KBM-7 (cell line): ENCODE measurements at regions not wholly inside any gene's neighbourhood (a gene's known extent, or its start where the extent isn't known, plus 50 kb on each side); places are given as distances from the start of the nearest gene placed in this dataset.

ENCODE experiments used
- DNase-seq: peaks from one replicate; pipeline ENCODE4 v3.0.0-alpha.2; 2015
- in situ Hi-C: fragments of 300-500 bp; cut with MboI; formaldehyde crosslinking; loops from 2 replicates; pipeline ENCODE4 v1.14.3; 2020; ENCODE audit warnings: low sequenced_read_pairs, low pct_unique_long_range_greater_than_20kb, mixed read lengths

DNA sequence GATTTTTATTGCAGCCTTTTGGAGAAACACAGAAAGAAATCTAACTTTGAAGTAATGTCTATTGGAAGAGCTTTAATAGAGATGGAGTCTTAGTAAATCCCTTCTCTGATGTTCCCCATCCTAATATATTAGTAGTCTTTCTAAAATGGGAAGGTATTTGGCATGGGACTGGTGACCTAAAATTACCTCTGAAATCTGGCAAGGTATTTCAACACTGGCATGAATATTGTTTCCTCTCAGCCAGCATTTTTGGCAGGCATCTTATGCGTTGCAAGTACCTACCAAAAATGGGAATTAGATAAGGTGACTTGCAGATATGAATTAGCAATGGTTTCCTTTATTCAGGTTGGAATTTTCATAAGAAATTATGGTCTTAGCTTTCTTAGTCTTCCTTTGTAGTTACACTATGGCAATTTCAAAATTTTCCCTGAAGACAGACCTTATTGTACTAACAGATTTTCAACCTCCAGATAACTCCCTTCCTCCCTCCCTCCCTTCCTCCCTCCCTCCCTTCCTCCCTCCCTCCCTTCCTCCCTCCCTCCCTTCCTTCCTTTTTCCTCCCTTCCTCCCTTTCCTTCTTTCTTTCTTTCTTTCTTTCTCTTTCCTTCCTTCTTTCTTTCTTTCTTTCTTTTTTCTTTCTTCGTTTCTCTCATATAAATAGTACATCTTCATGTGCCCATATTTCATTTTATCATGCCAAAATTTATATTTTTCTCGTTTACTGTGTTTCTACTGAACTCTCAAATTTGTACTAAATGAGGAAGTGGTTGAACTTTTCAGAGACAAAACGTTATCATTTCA, 168.2 kb upstream of the KCNMB2 start:
- in situ Hi-C loops = no loop called here
- no peak for DNase-seq

DNA sequence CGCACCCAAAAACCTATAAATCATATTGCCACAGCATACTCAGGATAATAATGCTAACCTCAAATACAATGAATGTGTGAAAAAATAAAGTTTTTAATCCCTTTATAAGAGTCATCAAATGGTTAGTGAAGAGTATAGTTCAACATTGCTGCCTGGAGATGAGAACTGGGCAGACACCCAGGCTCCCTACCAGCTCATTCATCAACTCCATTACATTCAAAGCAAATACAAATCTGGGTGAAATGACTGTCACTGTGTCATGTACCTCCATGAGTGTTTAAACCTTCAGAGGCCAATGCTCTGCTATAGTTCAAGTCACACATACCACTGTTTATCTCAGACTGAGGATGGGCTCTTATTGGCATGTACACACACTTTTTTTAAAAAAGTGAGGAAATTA, 167.2 kb upstream of the KCNMB2 start:
- DNase-seq = no peak
- in situ Hi-C loops = no loop called here

DNA sequence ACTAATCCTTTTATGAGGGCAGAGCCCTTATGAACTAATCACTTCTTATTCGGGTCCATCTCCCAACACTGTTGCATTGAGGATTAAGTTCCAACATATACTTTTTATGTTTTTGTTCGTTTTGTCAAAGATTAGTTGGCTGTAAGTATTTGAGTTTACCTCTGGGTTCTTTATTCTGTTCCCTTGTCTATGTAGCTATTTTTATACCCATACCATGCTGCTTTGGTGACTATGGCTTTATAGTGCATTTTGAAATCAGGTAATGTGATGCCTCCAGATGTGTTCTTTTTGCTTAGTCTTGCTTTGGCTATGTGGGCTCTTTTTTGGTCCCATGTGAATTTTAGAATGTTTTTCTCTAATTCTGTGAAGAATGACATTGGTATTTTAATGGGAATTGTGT, 166.4 kb upstream of the KCNMB2 start:
- DNase-seq = no peak
- in situ Hi-C loops = no loop called here

DNA sequence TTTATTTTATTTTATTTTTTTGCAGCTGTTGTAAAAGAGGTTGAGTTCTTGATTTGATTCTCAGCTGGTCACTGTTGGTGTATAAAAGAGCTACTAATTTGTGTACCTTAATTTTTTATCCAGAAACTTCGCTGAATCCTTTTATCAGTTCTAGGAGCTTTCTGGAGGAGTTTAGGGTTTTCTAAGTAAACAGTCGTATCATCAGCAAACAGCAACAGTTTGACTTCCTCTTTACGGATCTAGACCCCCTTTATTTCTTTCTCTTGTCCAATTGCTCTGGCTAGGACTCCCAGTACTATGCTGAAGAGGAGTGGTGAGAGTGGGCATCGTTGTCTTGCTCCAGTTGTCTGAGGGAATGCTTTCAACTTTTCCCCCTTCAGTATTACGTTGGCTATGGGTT, 165.8 kb upstream of the KCNMB2 start:
- no peak for DNase-seq
- in situ Hi-C loops = no loop called here

DNA sequence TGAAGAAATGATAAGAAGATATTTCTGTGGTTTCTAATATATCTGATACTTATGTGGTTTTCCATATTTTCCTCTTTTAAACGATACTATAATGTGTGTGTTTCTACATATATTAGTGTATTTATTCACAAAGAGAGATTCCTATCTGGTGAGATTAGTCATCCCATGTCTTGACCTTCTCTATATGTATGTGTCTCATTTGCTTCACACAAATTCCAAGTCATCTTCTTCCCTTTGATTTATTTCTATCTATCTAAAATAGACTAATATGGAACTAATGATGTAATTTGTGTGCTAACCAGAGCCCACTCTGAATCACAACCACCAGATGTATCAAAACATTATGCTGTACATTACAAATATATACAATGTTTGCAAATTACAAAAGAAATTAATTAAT, 154.7 kb upstream of the KCNMB2 start:
- in situ Hi-C loops = no loop called here
- no peak for DNase-seq

DNA sequence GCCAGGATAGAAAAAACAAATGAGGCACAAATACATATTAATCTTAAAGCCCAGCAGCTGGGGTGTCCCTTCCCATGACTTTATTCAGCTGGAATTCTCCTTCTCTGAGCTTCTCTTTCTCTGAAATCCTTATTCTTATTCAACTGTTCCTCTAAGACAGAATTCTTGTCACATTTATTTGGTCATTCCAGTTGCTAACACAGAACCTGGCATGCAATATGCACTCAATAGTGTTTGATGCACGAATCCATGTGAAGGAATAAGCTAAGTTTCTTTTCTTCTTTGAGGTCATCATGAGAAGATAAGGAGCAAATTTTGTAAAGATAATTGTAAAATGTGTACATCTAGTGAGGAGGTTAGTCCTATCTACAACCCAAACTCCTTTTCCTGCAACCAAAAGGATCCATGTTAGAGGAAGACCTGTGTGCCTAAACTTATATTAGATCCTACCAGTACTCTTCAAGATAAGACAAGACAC, 154.2 kb upstream of the KCNMB2 start:
- no peak for DNase-seq

DNA sequence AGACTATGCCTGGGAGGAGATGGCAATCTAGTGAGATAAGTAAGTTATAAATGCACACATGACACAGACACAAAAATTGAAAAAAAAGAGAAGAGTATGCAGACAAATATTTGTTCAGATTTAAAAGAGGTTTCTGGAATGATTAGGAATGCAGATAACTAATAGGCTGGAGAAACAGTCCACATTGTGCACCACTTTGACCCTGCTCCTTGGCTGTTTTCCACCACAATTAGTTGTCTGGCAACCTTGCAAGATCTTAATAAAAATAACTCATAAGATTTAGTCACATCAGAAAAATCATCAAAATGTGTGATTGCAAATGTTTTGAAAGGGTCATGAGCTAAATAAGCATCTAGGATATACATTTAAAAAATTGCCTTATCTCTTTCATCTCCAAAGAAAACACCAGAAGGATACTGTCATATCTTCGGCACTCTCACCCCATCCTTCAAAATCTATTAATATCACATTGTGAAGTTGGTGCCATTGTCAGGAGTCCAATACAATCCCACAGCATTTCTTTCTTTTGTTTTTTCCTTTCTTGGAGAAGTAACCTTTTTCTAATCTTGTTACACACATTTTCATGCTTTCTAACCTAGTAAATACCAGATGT, 153.7 kb upstream of the KCNMB2 start:
- in situ Hi-C loops = no loop called here
- DNase-seq = no peak

More for the DNA sequence above, 154.2 kb upstream of the KCNMB2 start:
- in situ Hi-C loops = no loop called here

DNA sequence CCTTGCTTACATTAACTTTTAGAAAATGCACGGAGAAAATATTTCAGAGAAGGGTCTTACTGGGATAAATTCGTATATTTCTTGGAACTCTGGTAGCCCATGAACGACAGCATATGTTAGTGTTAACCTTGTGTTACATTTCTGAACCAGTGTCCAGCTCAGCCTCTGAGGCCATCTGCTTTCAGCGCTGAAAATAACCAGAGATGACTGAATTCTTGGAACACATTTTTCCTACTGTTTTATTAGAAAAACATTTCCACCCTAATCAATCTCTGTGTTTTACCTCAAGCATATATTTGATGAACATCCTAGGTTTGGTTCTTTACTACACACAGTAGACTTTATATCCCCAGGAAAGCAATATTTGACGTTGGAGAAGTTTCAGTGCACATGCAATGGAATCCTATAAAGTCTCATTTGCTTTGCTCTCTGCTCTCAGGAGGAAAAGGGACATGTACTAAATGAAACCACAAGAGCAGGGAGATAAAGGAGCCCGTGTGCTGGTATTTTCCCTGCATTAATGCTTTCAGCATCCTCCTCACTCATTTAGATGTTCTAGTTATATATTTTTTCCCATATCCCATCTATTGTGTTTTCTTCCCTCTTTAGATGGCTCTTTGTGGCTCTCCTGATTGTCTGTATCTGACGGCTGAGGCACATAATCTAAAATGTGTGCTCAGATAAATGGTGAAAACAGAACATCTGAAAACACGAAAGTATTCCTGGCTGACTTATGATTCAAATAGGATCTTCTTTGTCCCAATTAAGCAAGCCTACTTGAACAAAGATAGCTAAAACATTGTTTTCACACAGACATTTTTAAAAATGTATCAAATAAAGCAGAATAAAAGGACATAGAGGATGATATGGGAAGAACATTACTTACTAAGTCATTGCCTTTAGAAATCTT, 151.7 kb upstream of the KCNMB2 start:
- in situ Hi-C loops = no loop called here

DNA sequence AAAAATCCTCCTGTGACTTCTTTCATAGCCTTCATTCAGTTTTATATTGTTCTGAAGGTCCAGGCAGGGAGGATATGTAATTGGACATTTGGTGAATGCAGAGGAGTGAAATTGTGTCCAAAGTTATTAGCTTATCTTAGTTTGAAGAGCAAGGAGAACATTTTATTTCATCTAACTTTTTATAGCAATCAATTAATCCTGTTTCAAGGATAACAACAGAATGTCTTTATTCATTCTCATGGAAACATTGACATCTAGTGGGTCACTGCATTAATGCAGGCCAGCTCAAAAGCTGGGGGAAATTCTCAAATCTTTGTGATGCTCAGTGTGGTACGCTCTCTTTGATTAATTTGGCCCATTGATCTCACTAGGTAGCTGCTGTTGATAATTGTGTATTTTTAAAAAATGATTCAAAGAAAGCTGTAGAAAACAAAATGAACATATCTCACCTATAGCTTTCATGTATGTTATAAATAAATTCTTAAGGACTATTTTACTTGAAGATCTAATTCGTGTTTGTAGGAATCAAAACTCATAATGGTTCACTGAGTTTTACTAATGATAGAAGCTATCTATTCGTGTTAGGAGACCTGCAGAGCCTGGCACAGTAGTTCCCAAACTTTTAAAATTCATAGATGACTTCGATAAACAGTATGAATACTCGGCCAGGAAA, 150.8 kb upstream of the KCNMB2 start:
- peak; percentile 49 for DNase-seq
- in situ Hi-C loops = no loop called here

More for the DNA sequence above, 151.7 kb upstream of the KCNMB2 start:
- DNase-seq = no peak

DNA sequence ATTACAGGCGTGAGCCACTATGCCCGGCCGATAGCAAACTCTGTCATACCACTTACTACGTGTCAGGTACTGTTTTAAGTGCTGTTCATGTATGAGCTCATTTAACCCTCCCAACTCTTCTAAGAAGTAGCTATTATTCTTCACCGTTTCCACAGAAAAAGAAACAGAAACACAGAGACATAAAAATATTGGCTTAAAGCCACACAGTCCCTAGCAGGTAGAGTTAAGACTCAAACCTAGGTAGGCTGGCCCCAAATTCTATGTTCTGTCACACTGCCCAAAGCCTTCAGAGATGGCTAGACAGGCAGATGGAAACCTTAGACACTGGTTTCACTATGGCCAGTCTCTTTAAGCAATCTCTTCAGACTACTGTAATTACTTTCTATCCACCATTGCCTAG, 149.8 kb upstream of the KCNMB2 start:
- in situ Hi-C loops = no loop called here
- no peak for DNase-seq

DNA sequence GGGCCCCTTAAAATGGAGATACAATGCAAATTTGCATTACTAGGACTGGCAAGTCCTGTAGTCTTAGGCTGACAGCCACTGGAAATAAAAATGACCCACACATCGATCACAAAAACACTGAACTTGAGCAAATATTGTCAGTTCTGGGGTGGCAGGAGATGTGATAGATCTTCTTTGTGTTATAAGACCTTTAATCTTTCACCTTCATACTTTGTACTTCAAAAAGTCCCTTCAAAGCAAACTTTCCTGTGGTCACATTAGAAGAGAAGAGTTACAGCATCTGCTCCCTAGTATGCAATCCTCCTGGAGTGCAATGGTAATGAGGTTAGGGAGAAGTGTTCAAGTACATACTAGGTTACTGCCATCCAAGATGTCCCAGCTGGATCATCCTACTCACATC, 149.4 kb upstream of the KCNMB2 start:
- no peak for DNase-seq
- in situ Hi-C loops = no loop called here

DNA sequence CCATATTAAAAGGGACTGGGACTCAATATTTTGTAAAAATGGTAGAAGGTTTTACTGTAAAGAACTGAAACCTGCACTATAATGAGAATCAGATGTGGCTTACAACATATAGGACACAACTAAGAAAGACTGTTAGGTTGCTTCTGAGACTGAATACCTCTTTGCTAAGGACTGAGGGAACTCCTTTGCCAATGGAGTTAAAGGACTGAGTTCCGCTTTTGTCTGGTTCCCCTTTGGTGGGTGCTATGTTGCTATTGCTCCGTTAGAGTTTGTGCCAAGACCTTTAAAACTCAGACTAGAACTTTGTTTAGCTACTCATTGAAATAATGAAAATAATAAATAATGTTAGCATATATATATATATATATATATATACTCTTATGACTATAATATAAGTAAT, 147.8 kb upstream of the KCNMB2 start:
- no peak for DNase-seq
- in situ Hi-C loops = no loop called here

DNA sequence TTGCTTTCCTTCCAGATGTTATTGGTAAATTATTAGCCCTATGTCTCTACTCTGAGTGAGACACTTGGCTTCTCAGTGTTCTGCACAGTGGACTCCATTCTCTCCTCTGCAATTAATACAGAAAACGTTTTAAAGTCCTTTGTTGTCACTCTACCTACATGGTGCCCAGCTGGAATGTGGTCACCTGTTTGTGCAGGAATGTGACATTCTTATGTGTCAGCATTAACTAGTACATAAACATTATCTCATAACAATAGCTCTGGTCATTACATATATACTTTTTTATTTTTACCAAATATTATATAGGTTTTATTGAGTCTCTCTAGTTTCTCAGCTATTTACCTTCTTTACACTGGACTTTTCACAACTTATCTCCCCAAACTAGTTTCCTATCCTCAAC, 147.0 kb upstream of the KCNMB2 start:
- in situ Hi-C loops = no loop called here
- no peak for DNase-seq

DNA sequence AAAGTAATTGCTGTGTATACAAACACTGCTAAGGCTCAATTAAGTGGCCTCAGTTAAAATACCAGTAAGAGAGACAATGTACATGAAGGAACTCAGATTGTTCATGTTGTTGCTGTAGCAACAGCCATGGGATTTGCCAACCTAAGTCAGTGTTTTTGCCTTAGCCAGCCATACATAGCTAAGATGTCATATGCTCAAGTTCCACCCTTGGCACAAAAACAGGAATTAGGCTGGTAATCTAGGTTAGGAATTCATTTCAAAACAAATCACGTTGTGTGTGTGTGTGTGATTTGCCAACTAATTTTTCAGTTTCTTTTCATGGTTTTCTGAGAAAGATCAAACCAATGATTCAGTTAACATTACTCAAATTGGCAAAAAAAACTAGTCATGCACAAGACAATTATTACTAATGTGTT, 143.7 kb upstream of the KCNMB2 start:
- DNase-seq = no peak
- in situ Hi-C loops = no loop called here

DNA sequence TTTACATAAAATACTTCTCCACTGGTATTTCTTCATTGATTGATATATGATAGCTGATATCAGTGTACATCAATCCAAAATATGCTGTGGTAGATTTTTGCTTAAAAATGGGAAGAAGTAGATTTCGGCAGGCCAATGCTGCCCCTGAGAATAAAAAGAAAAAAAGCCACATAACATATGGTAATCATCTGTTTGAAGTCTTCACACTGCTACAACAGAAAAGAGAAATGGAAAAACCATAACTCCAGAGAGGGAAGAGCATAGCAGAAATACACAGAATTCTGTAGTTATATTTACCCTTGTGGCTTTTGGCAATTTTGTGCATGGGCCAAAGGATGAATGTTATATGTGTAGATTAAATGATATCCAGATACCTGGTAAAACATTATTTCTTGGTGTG, 143.1 kb upstream of the KCNMB2 start:
- in situ Hi-C loops = no loop called here
- DNase-seq = no peak

DNA sequence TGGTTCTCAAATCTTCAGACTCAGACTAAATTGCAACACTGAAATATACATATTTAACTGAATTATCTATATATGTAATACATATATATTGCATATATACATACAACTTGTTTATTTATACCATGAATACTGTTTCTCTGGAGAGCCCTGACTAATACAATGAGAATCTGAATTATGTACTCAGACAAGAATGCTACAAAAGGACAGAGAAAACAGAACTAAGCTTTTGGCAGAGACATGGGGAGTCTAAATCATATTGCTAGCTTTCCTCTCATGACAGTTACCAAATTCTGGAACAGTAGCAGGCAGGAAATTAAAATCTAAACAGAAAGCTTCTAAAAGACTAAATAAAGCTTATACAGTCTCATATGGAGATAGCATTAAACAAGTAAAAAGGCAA, 142.4 kb upstream of the KCNMB2 start:
- in situ Hi-C loops = no loop called here
- no peak for DNase-seq

DNA sequence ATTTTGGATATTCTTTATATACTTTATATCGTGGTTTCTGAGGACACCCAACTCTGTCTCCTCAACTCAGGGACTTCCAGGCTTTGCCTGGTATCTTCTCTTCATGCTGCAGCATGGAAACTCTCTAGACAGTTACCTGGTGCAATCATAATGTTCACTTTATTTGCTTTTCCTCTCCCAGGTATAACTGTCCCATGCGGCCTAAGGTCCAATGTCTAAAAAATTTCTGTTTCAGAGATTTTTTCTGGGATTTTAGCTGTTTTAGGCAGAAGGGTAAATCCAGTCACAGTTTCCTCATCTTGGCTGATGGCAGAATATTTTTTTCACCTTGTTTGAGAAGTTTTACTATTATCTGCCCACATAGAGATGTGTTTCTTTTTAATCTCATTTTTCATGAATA, 139.9 kb upstream of the KCNMB2 start:
- in situ Hi-C loops = no loop called here
- DNase-seq = no peak

DNA sequence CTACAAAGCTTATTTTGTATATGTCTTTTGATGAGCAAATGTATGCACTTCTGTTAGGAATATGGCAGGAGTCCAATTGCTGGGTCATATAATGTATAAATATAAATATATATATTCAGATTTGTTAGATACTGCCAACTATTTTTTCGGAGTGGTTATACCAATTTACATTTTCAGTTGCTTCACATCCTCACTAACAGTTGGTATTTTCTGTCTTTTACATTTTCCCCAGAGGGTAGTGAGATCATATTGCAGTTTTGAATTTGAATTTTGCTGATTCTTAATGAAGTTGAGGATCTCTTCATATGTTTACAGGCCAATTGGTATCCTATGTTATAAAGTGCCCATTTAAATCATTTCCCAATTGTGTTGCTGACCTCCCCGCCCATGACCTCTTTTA, 139.0 kb upstream of the KCNMB2 start:
- no peak for DNase-seq
- in situ Hi-C loops = no loop called here

DNA sequence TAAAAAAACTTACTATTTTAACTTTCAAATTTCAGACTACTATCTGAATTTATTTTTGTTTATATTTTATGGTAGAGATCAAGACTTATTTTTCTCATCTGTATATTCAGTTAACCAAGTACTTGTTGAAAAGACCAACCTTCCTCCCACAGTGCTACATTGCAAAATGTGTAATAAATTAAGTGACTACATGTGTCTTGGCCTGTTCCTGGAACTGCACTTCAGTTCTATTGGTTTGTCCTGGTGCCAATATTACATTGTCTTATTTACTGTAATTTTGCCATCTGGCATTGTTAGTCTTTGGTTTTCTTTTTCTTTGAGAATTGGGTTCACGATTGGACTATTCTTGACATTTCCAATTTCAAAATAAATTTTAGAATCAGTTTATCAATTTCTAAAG, 138.4 kb upstream of the KCNMB2 start:
- in situ Hi-C loops = no loop called here
- DNase-seq = no peak
